ENCODE measurements at regions not wholly inside any gene's neighbourhood (a gene's known extent, or its start where the extent isn't known, plus 50 kb on each side); places are given as distances from the start of the nearest gene placed in this dataset.

GRCh38 chr5:8908055-8908683, 637.7 kb downstream of the SEMA5A start:
- no peak for TF ChIP-seq SIN3A (IDR thresholded peaks at IDR 0.05; ENCODE audit: borderline replicate concordance, insufficient read depth, low read length)
- no peak for TF ChIP-seq TAF1 (IDR thresholded peaks at IDR 0.05; ENCODE audit: borderline replicate concordance, insufficient read depth, low read length)

All from PFSK-1 (cell line).